Body of pancreas (tissue), 4 donors: ENCODE measurements at regions not wholly inside any gene's neighbourhood (a gene's known extent, or its start where the extent isn't known, plus 50 kb on each side); places are given as distances from the start of the nearest gene placed in this dataset.
"Not testable (repeated sequence)": the region's sequence is repeated elsewhere in the genome, so short reads cannot be mapped to it uniquely, and the experiment has no call there.

ENCODE experiments used
- POLR2A ChIP-seq, 3 donors: fragments of 450-650 bp; IDR thresholded peaks; one replicate each; pipeline ENCODE4 v1.6.1; 2016; ENCODE audit warnings: antibody characterized with exemption in 3 of 3, mild to moderate bottlenecking in 2 of 3
- TF ChIP-seq, protein P1 (sequence below), 7 experiments: fragments of 450-650 bp in 4 of 7; fragments of 200-600 bp in 3 of 7; sonication (generic) in 3 of 7; IDR thresholded peaks; one replicate each; pipeline ENCODE4 v1.5.1; 2016 to 2019; ENCODE audit warnings: antibody characterized with exemption in 7 of 7

DNA sequence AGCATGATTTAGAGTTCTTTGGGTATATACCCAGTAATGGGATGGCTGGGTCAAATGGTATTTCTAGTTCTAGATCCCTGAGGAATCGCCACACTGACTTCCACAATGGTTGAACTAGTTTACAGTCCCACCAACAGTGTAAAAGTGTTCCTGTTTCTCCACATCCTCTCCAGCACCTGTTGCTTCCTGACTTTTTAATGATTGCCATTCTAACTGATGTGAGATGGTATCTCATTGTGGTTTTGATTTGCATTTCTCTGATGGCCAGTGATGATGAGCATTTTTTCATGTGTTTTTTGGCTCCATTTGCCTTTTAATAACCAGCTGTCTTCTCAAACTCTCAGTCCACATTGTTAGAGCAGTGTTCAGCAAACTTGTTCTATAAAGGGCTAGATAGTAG lies 155.9 kb downstream of the MFSD1 start:
- TF ChIP-seq POLR2A (IDR thresholded peaks at IDR 0.05), result not testable (repeated sequence)
- TF ChIP-seq, protein P1, sequence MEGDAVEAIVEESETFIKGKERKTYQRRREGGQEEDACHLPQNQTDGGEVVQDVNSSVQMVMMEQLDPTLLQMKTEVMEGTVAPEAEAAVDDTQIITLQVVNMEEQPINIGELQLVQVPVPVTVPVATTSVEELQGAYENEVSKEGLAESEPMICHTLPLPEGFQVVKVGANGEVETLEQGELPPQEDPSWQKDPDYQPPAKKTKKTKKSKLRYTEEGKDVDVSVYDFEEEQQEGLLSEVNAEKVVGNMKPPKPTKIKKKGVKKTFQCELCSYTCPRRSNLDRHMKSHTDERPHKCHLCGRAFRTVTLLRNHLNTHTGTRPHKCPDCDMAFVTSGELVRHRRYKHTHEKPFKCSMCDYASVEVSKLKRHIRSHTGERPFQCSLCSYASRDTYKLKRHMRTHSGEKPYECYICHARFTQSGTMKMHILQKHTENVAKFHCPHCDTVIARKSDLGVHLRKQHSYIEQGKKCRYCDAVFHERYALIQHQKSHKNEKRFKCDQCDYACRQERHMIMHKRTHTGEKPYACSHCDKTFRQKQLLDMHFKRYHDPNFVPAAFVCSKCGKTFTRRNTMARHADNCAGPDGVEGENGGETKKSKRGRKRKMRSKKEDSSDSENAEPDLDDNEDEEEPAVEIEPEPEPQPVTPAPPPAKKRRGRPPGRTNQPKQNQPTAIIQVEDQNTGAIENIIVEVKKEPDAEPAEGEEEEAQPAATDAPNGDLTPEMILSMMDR (IDR thresholded peaks at IDR 0.05), result not testable (repeated sequence)
